Muscle of arm (tissue), 1 donor: ENCODE measurements at regions not wholly inside any gene's neighbourhood (a gene's known extent, or its start where the extent isn't known, plus 50 kb on each side); places are given as distances from the start of the nearest gene placed in this dataset.

Experiments
- DNase-seq: peaks from one replicate; pipeline ENCODE4 v3.0.0-alpha.2; 2013

DNA sequence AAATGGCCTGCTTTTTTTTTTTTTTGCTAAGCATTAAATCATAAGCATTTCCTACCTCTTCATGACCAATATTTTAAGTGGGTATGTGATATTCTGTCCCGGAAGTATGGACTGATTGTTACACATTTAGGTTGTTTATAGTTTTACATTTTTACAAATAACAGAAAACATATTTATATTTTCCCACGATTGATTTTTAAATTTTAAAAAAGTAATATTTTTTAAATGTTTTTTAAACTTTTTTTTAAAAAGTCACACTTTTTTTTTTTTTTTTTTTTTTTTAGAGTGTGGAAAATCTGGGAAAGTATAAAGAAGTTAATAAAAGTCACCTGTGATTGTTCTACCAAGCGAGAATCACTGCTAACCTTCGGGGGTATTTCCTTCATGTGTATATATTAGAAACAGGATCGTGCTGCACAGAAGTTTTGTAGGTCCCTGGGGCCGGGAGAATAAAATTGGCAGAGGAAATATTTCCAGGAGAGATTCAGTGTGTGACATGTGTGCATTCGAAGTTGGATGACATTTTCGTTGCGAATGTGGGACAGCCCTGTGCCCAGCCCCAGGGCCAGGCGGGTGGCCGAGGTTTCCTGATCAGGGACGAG is 173.1 kb downstream of the CDC5L start:
- DNase-seq = no peak

- no peak for DNase-seq
These were observed 173.6 kb downstream of the CDC5L start for GRCh38 chr6:44561060-44561623.

DNA sequence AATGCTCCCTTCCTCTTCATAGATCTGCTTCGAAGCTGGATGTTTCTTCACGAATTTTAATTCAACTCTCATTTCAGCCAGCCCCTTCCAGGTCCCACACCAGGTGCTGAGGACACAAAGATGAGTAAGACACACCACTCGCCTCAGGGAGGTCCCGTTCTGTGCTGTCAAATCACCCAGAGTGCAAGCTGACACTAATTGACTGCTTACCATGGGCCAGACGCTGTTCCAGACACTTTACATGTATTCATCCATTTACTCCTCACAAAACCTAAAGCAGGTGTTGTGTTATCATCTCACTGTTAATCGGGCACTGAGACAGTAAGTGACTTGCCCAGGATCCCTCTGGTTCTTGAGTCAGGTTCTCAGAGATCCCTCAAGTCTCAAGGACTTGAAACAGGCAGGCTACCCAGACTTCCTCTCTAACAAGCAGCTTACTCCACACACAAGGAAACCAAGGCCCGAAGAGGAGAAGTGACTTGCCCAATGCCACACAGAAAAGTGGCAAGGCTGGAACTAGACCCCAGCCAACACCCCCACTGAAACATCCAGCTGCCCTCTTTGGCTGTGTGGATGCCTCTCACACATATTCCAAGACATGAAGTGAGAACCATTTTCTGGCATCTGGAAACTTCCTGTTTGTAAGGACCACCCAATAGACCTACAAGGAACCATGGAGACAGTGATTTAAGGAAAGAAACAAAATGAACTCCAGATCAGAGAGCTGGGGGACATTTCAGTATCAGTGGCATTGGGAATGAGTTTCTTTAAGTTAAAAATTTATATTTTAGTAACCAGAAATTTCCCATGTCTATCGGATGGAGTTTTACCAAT is 174.5 kb downstream of the CDC5L start:
- no peak for DNase-seq

GRCh38 chr6:44563397-44563796 is 175.9 kb downstream of the CDC5L start:
- DNase-seq = no peak

- DNase-seq = no peak
These were observed 177.5 kb downstream of the CDC5L start for GRCh38 chr6:44564906-44565524.

- no peak for DNase-seq
These were observed 179.9 kb downstream of the CDC5L start for GRCh38 chr6:44567406-44567805.

DNA sequence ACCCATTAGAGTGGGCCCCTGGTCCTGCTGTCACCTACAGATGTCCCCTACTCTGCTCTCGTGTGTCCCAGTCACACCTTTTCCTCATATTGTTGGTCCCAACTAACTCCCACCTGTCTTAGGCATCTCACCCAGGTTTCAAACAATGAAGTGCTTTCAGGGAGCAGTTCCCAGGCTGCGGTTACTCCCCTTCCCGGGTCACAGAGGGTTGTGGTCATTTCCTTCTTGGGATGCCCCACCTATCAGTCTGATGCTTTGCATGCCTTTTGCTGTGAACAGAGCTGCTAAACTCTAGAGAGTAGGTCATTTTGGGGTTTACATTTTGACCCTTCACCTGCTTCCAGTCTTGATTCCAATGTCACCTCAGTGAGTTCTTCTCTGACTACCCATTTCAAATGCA is 181.6 kb downstream of the CDC5L start:
- no peak for DNase-seq

DNA sequence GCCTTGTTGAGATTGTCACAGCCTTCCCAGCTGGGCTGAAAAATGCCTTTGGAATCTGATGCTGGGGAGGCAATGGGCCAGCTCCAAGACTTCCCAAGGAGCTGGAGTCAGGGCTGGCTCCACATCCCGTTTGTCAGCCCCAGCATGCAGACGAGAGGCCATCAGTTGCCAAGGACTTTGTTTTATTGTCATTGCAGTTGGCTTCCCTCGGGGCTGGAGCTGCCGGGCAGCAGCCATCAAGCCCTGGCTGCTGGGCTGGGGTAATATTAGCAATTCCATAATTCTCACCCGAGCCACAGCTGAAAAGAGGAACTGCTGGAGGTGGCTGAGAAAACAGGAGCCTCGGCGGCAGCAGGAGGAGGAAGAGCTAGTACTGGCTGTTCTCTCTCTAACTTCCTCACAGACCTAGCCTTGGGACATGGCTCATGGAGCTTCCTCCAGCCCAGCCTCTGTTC is 182.5 kb downstream of the CDC5L start:
- DNase-seq = peak; percentile 74

DNA sequence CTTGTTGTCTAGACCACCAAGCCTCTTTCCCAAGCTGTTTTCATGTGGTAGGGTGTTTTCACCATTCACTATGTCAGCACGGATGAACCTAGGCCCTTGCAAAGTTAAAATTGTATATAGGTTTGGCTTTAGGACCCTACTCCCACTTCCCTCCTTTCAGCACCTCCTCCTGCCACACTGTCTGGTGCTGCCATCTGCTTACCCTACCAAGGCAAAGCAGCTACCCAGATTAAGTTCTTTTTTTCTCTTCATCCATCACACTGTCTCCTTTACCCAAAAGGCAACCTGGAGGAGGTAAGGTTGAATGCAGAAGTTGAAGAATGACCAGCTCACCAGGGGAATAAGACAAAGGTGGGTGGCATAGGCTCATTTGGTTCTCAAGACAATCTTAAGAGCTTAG is 184.0 kb downstream of the CDC5L start:
- DNase-seq = no peak

DNA sequence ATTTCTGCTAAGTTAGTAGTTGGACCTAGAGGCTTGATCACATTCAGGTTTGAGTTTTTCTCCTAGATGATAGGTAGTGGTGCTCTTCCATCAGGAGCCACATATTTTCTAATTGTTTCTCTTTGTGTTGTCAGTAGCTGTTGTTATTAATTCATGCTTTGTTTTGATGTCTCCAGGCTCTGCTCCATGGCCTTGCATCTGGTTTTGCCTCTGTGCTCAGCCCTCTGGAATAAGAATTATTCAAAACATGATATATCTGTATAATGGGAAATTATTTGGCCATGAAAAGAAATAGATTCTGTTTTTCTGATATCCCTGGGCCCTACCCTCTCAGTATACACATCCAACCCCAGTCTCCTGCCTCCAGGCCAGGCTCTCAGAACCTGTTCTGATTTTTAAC is 184.8 kb downstream of the CDC5L start:
- DNase-seq = no peak

- no peak for DNase-seq
These were observed 188.1 kb downstream of the CDC5L start for GRCh38 chr6:44575644-44576043.

GRCh38 chr6:44576132-44576631 is 188.7 kb downstream of the CDC5L start:
- no peak for DNase-seq

GRCh38 chr6:44580901-44581300 is 193.4 kb downstream of the CDC5L start:
- no peak for DNase-seq

GRCh38 chr6:44582930-44583329 is 195.4 kb downstream of the CDC5L start:
- no peak for DNase-seq

GRCh38 chr6:44590471-44590870 is 203.0 kb downstream of the CDC5L start:
- DNase-seq = no peak

- peak; percentile 26 for DNase-seq
These were observed 206.0 kb downstream of the CDC5L start for GRCh38 chr6:44593539-44593944.

DNA sequence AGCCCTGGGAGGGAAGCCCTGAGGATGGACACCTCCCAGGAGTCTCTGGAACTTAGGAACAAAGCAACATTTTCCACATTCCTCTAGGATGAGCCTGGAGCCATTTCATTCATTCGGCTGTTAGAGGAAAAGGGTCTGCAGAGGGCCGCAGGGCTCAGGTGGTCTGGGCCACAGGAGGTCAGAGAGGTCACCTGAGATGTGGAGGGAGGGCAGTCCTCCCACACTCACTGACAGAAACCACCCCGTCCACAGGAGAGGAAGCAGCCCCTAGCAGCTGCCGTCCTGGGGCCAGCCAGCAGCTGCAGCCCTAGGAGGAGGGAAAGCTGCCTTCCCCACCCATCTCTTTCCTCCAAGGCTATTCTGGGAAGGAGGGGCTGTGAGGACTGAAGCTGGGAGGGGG is 207.0 kb downstream of the CDC5L start:
- no peak for DNase-seq

DNA sequence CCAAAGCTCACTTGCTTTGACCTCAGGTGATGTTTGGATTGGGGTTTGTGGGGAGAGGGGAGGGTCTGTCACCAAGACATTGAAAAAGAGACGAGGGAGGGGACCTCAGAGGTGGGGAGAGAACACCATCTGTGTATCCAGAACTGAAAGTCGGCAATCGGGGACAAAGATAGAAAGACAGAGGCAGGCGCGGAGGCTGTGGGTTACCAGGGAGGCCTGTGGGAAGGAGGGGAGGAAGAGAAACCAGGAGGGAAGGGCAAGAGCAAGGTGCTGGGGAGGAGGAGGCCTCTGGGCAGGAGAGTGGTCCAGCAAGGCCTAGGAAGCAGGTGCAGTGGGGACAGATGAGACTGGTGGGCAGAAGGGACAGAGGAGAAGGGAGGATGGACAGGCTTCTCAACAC is 211.2 kb downstream of the CDC5L start:
- DNase-seq = no peak

GRCh38 chr6:44599672-44600071 is 212.2 kb downstream of the CDC5L start:
- no peak for DNase-seq

DNA sequence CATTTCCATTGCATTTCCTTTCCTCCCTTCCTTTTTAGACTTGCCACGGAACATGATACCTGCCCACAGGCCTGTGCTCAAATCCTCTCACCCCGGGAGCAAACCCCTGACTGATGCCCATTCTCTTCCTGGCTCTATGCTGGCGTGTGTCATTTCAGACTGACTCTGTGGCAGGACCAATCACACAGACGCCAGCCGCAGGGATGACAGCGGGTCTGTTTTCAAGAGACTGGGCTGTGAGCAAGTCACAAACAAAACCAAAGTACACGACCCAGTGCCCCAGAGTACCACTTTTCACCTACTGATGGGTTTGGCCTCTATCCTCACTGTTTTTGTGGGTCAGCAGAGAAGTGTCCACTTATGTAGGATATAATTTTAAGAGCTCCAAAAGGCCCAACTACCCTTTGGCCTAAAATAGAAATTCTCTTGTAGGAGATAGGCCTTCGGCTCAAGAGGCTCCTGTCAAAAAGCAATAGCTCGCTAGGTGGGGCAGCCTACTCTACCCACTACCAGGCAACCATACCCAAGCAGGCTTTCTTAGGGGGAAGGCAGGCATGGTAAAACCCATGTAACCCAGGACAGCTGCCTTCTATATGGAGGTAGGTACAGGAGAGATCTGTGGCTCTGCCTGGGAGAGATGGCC is 215.7 kb downstream of the CDC5L start:
- DNase-seq = no peak

- no peak for DNase-seq
These were observed 219.0 kb downstream of the CDC5L start for GRCh38 chr6:44606504-44606903.

GRCh38 chr6:44606976-44607375 is 219.5 kb downstream of the CDC5L start:
- DNase-seq = no peak
